Inferior parietal cortex (tissue), 1 donor: ENCODE measurements at regions not wholly inside any gene's neighbourhood (a gene's known extent, or its start where the extent isn't known, plus 50 kb on each side); places are given as distances from the start of the nearest gene placed in this dataset.

Experiments used
- DNase-seq: peaks from one replicate; pipeline ENCODE4 v3.0.0-alpha.2; 2016; ENCODE audit errors: extremely low spot score

DNA sequence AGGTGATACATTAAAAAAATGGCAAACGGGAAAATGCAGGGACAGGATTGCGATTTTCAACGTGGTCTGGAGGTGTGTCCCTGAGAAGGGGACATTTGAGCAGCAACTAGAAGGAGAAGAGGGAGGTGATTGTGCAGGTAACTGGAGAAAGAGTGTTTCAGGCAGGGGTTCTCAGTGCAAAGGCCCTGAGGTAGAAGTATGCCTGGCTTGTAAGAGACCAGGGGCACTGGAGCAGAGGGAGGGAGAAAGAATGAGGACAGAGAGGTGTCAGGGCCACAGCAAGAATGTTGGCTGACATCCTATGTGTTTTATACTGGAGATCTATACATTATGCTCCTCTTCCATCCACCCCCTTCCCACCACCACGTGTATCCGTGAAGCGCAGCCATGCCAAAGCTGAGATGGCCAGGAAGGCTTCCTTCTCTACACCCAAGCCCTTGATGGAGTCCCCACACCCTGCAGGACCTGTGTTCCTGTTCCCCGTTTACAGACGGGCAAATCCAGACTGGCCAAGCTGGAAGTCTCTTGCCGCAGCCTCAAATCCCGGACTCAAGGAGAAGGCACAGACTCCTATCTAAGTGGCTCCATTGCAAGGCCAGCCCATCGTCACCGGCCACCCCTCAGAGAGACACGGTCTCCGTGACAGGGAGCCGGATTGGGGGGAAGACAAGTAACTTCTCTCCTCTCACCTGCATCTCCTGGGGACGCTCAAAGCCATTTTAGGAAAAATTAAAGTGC is 416.1 kb downstream of the MN1 start:
- no peak for DNase-seq

DNA sequence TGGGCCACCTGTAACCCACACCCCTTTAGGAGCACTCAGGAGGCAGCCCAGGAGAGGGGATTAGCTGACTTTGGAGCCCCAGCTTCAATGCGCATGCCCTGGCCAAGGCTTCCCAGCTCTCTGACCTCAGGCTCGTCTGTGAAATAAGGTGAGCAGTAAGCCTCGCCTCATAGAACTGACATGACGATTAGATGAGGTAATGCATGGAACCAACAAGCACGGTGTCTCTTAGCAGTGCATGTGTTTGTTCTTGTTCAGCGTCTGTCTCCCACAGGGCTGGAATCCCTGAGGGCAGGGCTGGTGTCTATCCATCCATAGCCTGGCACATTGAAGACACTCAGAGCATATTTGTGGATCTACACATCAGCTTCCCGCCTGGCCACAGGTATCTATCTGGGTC is 415.4 kb downstream of the MN1 start:
- DNase-seq, result no peak

DNA sequence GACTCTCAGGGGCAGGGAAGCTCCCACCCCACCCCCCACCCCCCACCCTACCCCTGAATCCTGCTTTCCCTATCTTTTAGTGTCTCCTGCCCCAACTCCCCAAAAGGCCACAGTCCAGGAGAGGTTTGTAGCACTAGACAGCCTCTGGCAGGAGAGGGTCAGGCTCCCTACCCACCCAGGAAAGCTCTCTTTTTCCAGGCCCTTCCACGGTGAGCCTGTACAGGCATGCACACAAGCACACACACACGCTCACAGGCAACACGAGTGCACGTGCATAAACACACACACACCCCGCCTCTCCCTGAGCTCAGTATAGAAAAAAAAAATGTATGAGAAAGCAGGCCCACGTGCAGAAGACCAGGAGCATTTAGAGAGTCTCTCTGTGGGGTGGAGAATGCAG is 414.0 kb downstream of the MN1 start:
- no peak for DNase-seq

DNA sequence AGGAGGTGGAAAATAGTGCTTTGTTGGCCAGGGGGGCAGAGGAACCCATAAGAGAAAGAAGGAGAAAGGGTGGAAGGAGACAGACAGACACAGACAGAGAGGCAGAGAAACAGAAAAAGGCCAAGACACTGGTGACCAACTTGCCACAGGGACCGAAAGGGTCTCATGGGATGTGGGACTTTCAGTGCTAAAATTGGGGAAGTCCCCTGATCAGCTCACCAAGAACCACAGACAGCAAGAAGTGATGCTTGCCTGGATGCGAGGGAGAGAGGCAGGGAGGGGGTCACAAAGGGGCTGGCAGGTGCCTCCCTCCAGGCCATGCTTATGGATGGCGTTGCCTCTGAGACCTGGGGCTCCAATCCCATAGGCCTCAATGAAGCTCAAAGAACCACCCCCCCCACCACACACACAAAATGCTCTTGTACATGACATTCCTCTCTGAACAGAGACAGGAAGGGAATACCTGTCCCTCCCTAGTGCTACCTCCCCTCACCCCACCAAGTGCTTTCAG is 413.4 kb downstream of the MN1 start:
- no peak for DNase-seq

GRCh38 chr22:27389727-27390075 is 411.9 kb downstream of the MN1 start:
- DNase-seq, result no peak

DNA sequence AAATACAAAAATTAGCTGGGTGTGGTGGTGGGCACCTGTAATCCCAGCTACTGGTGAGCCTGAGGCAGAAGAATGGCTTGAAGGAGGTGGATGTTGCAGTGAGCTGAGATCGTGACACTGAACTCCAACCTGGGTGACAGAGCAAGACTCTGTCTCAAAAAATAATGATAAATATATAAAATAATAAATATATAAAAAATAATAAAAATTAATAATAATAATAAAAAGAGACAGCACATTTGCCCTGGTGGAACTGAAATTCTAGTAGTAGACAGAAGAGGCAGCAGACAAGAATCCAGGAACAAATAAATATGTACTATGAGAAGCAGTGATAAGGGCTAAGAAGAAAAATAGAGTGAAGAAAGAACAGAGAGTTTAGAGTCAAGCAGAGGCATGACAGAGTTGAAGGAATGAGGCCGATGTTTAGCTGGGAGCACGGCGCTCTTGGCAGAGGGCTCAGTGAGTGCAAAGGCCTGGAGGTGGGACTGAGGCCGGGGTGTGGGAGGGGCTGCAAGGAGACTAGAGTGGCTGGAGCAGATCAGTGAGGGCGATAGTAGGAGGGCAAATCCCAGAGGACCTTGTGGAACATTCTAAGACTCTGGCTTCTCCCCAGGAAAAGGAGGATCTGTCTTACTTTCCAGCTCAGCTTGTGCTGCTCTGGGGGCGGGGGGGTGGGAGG is 410.3 kb downstream of the MN1 start:
- no peak for DNase-seq

DNA sequence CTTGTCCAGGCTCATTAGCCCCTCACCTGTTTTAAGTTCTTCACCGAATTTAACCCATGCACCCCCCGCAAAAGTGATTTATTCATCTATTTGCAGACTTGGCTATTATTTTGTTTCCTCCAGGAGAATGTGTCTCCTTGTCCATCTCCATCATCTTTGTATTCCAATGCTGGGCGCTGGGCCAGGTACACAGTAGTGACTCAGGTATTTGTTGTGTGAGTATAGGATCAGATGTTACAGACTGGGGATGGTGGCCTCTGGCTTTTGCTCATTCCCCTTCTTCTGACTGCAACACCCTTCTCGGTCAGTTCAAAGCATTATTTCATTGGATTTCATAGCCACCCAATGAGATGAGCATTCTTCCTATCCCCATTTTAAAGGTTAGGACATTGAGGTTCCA is 408.2 kb downstream of the MN1 start:
- DNase-seq, result no peak

DNA sequence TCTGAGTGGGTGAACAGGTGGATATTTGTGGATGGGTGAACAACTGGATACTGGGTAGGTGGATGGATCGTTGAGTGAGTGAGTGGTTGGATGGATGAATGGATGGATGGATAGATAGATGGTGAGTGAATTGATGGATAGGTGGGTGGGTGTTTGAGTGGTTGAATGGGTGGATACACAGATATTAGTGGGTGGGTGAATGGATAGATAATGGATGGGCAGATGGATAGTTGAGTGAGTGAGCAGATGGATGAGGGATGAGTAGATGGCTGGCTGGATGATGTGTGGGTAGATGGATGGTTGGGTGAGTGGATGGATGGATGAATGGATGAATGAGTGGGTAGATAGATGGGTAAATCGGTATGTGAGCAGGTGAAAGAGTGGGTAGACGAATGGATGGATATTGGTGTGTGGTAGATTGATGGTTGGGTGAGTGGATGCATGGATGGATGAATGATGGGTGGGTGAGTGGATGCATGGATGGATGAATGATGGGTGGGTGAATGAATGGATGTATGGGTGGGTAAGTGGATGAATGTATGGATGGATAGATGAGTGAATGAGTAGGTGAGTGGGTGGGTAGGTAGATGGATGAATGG is 406.7 kb downstream of the MN1 start:
- no peak for DNase-seq

DNA sequence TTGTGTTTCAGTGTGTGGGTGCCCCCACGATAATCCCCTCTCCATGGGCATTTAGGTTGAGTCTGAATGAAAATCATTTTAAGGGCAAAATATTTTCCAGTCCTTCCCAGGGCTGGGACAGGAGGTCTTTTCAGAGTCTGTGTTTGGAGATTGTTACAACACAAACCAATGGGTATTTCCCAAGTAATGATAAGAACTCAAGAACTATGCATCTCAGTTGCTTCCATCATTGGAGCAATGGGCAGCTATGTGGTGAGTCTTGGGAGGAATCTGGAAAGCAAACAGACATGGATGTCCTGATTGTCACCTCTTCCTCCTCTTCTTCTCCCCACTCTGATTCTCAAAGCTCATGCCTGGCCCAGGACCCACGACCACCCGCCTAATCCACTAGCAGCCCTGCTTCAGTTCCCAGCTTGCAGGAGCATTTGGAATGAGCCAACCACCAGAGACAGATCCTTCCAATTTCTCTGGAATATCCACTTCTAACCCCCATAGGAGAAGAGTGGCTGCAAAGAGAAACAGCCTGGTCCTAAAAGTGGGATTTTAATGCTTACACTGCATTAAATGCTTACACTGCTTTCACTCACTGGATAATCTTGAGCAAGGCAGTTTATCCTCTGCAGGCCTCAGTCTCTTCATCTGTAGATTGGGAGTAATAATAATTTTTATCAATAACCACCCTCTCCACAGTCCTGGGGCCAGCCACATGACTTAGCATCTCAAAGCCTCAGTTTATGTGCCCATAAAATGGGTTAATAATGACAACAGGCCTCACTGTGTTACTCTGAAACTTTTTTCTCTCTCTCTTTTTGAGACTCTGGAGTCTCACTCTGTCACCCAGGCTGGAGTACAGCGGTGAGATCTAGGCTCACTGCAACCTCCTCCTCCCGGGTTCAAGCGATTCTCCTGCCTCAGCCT is 404.3 kb downstream of the MN1 start:
- DNase-seq, result no peak

DNA sequence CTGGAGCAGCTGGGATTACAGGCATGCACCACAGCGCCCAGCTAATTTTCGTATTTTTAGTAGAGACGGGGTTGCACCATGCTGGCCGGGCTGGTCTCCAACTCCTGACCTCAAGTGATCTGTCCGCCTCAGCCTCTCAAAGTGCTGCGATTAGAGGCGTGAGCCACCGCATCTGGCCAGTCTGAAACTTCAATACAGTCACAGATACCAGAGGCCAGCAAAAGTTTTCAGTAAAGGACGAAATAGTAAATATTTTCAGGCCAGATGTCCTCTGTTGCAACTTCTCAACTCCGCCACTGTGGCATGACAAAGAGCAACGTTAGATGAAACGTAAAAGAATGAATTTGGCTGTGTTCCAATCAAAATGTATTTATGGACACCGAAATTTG is 403.6 kb downstream of the MN1 start:
- no peak for DNase-seq

DNA sequence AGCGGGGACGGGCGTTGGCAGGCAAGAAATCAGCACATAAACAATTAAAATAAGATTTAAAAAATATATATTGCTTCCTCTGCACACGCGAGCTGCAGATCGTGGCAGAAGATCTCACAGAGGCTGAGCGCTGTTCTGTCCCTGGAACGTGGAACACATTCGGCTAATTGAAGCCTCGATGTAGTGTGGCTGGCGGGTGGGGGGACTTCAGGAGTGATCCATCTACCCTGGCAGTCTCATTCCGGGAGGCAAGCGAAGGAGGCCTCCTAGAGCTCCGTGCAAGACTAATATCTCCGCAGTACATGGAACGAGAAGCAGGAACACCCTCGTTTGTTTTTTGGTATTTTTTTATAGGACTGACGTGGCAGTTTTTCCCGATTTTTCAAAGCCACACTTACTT is 402.4 kb downstream of the MN1 start:
- peak; percentile 4 for DNase-seq

- no peak for DNase-seq
Measured at GRCh38 chr22:27400811-27401210, 400.7 kb downstream of the MN1 start.

- no peak for DNase-seq
Measured at GRCh38 chr22:27401321-27401720, 400.2 kb downstream of the MN1 start.

DNA sequence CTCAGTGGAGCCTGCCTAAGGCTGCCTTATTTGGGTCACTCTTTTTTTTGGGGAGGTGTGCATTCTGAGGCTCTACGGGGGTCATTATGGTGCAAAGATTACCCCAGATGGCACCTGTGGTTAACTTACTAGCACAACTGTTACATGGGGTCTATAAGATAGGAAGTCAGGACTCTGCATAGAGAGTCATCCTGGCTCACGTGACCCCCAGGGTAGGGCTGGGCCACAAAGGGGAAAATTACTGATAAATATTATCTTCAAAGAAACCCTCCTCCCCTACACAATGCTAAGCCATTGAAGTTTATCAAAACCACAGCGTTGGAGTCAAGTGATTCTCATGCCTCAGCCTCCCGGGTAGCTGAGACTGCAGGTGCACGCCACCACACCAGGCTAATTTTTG is 397.1 kb downstream of the MN1 start:
- DNase-seq, result no peak

DNA sequence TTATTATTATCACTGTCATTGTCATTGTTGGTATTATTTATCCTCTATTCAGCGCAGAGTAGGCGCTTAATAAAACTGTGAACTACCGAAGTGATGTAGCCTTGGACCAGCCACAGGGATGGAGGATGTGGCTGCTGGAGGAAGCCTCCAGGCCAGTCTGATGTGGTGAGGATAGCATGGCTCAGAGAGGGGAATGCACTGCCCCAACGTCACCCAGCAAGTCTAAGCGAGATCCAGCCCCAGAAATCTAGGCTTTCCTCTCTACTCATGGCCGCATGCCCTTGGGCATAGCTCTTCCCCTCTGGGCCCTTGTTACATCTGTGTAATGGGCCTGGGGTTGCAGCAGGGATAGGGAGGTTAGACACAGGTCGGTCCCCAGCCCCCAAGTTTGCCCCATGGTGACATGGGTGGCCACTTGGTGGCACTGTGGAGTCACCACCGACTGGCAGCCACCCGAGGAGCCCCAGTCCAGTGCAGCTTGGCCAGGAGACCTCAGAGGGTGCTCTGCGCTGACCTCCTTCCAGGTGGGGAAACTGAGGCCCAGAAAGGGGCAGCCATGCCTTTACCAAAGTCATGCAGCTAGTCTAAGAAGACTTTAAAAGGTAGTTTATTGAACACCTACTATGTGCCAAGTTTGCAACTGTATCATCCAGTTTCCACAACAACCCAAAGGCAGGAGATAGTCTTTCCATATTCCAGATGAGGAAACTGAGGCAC is 395.7 kb downstream of the MN1 start:
- DNase-seq, result peak; percentile 13

DNA sequence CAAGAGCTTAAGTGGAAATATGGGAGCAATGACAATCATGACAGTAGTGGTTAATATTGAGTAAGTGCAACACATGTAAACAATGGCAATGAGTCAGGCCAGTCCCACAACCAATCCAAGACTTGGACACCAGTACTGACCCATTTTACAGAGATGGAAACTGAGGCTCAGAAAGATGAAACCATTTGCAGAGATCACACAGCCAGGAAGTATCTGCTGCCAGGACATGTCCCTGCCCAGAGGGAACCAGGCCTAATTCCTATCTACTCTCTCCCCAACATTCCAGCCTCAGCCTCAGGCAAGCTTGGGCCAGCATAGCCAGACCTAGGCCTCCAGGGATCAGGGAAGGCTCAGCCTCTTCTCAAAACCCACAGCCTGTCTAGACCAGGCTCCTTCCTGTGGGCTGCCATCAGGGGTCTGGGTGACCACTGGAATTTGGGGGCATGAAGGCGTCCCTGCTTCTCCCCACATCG is 395.1 kb downstream of the MN1 start:
- no peak for DNase-seq

- DNase-seq, result no peak
Measured at GRCh38 chr22:27407369-27407985, 394.1 kb downstream of the MN1 start.

GRCh38 chr22:27408068-27408467 is 393.5 kb downstream of the MN1 start:
- no peak for DNase-seq

- DNase-seq, result no peak
Measured at GRCh38 chr22:27409299-27409698, 392.3 kb downstream of the MN1 start.

DNA sequence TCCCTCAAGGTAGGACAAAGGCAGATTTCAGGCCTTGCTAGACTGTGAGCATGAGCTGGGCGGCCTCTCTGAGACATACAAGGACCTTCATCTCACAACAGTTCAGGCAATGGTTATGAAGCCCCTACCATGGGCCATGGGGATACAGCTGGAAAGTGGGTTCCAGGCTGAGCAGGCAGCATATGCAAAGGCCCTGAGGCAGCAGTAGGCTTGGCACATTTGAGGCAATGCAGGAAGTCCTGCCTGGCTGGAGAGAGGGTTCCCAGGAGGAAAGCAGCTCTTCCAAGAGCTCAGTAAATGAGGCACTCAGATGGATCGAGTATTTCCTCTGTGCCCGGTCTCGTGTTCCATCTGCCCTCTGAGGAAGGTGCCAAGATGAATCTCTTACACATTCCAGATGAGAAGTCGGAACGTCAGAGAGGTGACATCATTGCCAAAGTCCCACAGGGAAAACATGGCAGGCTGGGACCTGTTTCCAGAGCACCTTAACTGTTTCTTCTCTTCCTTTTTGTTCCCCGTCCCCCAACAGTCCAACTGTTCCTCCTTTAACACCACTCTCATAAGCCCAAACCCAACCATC is 388.6 kb downstream of the MN1 start:
- DNase-seq, result no peak
